ENCODE measurements at regions not wholly inside any gene's neighbourhood (a gene's known extent, or its start where the extent isn't known, plus 50 kb on each side); places are given as distances from the start of the nearest gene placed in this dataset.
A peak's percentile ranks its signal among the peaks of the same experiment; 100 is the strongest.

DNA sequence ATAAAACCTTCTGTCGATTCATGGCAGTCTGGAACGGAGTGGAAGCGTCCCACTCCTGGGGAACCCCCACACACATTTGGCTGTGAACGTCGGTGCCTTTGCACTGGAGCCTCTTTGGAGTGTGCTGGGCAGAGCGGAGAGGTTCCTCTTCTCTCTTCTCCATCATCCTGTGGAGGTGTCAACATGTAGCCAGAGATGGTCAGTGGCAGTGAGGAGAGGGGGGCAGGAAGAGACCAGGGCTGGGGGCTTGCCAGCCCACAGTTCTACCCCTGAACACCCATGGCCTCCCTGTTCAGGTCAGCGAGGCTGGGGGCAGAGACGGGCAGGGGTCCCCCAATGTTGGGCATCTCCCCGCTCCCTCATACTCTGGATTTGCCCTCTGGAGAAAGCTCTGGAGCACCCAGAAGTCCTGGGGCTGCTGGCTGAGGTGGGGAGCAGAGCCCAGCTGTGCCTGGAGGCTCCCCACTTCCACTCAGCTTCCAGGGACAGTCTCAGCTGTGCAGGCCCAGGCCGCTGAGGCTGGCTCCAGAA, 223.7 kb downstream of the SEC14L1 start:
- H2AFZ ChIP-seq (ENCODE audit: low read length) = no peak overlapping the region
- TF ChIP-seq CTCF (IDR thresholded peaks at IDR 0.05; ENCODE audit: extremely low read depth, low read depth, low read length) = no peak
- peaks cover 7% of the 10 kb centered on the region for H3K36me3 ChIP-seq (ENCODE audit: insufficient read depth, low read length)
- H3K4me1 ChIP-seq (ENCODE audit: insufficient read depth, low read length) = peaks cover 45% of the 10 kb centered on the region
- H3K4me3 ChIP-seq (ENCODE audit: insufficient read depth, low read length) = no peak overlapping the region
- peaks cover 90% of the 10 kb centered on the region for H3K79me2 ChIP-seq (ENCODE audit: insufficient read depth, low read length)
- H4K20me1 ChIP-seq (ENCODE audit: insufficient read depth, low read length) = peaks cover 41% of the 10 kb centered on the region
- H3K27ac ChIP-seq (ENCODE audit: low read depth, low read length) = peak overlapping the region; percentile 84
- no peaks in the 10 kb centered on the region for H3K9me3 ChIP-seq (ENCODE audit: low read depth, low read length)
- DNase-seq (ENCODE audit: insufficient read length, low spot score, missing footprints) = peak; percentile 10
- H3K27me3 ChIP-seq (ENCODE audit: insufficient read depth, low read length) = no peaks in the 10 kb centered on the region
- H3K4me2 ChIP-seq (ENCODE audit: insufficient read depth, low read length) = no peak overlapping the region

DNA sequence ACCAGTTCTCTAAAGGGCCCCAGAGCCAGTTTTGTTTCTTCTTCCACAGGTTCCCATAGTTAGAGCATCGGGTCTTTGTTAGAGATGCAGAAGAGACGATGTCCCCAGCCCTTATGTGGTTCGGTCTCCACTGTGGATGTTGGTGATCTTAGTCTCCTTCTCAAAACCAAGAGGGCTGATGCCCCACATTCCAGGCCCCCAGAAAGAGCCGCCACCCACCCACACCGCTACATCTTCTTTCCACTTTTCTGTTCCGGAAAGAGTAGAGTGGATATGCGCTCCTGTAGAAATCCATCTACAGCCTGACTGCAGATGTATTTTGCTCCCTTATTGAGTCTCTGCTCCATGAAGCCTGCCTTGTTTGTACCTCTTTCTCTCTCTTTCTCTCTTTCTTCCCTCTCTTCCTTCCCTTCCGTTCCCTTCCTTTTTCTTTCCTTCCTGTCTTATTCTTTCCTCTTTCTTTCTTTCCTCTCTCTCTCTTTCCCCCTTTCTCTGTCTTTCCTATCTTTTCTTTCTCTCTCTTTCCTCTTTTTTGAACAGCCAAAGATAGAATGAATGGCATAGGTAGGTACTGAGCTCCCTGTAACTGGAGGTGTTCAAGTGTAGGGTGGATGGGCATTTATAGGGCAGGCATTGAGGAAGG, 224.3 kb downstream of the SEC14L1 start:
- no peaks in the 10 kb centered on the region for H3K9me3 ChIP-seq (ENCODE audit: low read depth, low read length)
- H2AFZ ChIP-seq (ENCODE audit: low read length) = peak overlapping the region; percentile 0
- H3K36me3 ChIP-seq (ENCODE audit: insufficient read depth, low read length) = peaks cover 7% of the 10 kb centered on the region
- peak; percentile 23 for DNase-seq (ENCODE audit: insufficient read length, low spot score, missing footprints)
- peaks cover 46% of the 10 kb centered on the region for H3K4me1 ChIP-seq (ENCODE audit: insufficient read depth, low read length)
- peaks cover 46% of the 10 kb centered on the region for H4K20me1 ChIP-seq (ENCODE audit: insufficient read depth, low read length)
- H3K4me2 ChIP-seq (ENCODE audit: insufficient read depth, low read length) = peak overlapping the region; percentile 48
- no peak for TF ChIP-seq CTCF (IDR thresholded peaks at IDR 0.05; ENCODE audit: extremely low read depth, low read depth, low read length)
- no peaks in the 10 kb centered on the region for H3K27me3 ChIP-seq (ENCODE audit: insufficient read depth, low read length)
- peaks cover 91% of the 10 kb centered on the region for H3K79me2 ChIP-seq (ENCODE audit: insufficient read depth, low read length)
- peak overlapping the region; percentile 8 for H3K4me3 ChIP-seq (ENCODE audit: insufficient read depth, low read length)
- peak overlapping the region; percentile 84 for H3K27ac ChIP-seq (ENCODE audit: low read depth, low read length)

DNA sequence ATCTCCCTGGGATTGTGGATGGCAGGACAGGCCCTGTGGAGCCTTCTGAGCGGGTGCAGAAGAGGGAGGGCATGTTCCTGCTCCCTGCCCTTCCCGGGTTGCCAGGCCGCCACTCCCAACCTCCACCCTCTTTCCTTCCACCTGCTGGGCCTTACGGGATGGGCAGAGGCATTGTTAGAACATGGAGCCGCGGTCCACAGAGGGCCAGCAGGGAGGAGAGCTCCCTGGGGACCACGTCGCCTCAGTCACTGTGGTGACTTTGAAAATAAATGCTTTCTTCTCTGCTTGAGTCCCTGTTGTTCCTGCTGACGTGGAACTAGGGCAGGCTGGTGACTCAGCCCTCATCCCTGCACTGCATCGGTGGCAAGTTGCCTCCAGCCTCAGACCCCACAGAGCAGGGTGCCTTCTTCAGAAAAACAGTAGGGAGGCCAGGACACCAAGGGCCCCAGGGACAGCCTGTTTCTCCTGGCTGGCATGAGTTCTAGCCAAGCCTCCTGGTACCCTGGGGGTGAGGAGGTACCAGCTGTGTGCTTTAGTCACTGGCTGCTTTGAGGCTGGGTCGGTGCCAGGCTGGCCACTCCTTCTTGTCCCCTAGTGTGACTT, 224.9 kb downstream of the SEC14L1 start:
- Histone ChIP-seq H3K4me1 (ENCODE audit: insufficient read depth, low read length) (peaks cover 51% of the 10 kb centered on the region), H3K27ac (ENCODE audit: low read depth, low read length) (peak overlapping the region; percentile 84), H3K27me3 (ENCODE audit: insufficient read depth, low read length) (no peaks in the 10 kb centered on the region), H2AFZ (ENCODE audit: low read length) (peak overlapping the region; percentile 0), H3K79me2 (ENCODE audit: insufficient read depth, low read length) (peaks cover 91% of the 10 kb centered on the region), H3K36me3 (ENCODE audit: insufficient read depth, low read length) (peaks cover 7% of the 10 kb centered on the region), H4K20me1 (ENCODE audit: insufficient read depth, low read length) (peaks cover 46% of the 10 kb centered on the region), H3K9me3 (ENCODE audit: low read depth, low read length) (no peaks in the 10 kb centered on the region), H3K4me2 (ENCODE audit: insufficient read depth, low read length) (peak overlapping the region; percentile 48), H3K4me3 (ENCODE audit: insufficient read depth, low read length) (peak overlapping the region; percentile 17)
- peak; percentile 92 for DNase-seq (ENCODE audit: insufficient read length, low spot score, missing footprints)
- no peak for TF ChIP-seq CTCF (IDR thresholded peaks at IDR 0.05; ENCODE audit: extremely low read depth, low read depth, low read length)

DNA sequence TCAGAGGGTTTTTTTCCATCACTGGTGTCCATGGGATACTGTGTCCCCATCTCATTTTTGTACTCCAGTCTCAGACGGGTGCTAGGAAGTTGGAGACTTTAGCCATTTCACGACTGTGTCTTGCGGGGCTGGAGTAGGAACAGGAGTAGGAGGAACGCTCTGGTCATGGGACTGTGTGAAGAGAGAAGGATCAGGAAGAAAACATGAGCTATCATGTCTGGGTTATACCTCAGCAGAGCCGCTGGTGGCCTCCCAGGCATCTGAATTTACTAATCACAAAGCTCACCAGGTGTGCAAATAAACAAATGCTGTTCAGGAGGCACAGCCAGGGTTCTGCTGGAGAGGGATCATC, 225.4 kb downstream of the SEC14L1 start:
- H3K4me2 ChIP-seq (ENCODE audit: insufficient read depth, low read length) = peak overlapping the region; percentile 48
- H2AFZ ChIP-seq (ENCODE audit: low read length) = no peak overlapping the region
- H3K4me1 ChIP-seq (ENCODE audit: insufficient read depth, low read length) = peaks cover 56% of the 10 kb centered on the region
- H3K9me3 ChIP-seq (ENCODE audit: low read depth, low read length) = no peaks in the 10 kb centered on the region
- peaks cover 47% of the 10 kb centered on the region for H4K20me1 ChIP-seq (ENCODE audit: insufficient read depth, low read length)
- H3K4me3 ChIP-seq (ENCODE audit: insufficient read depth, low read length) = peak overlapping the region; percentile 17
- peaks cover 7% of the 10 kb centered on the region for H3K36me3 ChIP-seq (ENCODE audit: insufficient read depth, low read length)
- no peak for TF ChIP-seq CTCF (IDR thresholded peaks at IDR 0.05; ENCODE audit: extremely low read depth, low read depth, low read length)
- no peaks in the 10 kb centered on the region for H3K27me3 ChIP-seq (ENCODE audit: insufficient read depth, low read length)
- DNase-seq (ENCODE audit: insufficient read length, low spot score, missing footprints) = peak; percentile 69
- peaks cover 92% of the 10 kb centered on the region for H3K79me2 ChIP-seq (ENCODE audit: insufficient read depth, low read length)
- peak overlapping the region; percentile 84 for H3K27ac ChIP-seq (ENCODE audit: low read depth, low read length)
